ENCODE measurements at regions not wholly inside any gene's neighbourhood (a gene's known extent, or its start where the extent isn't known, plus 50 kb on each side); places are given as distances from the start of the nearest gene placed in this dataset.
"Not testable (repeated sequence)": the region's sequence is repeated elsewhere in the genome, so short reads cannot be mapped to it uniquely, and the experiment has no call there.

DNA sequence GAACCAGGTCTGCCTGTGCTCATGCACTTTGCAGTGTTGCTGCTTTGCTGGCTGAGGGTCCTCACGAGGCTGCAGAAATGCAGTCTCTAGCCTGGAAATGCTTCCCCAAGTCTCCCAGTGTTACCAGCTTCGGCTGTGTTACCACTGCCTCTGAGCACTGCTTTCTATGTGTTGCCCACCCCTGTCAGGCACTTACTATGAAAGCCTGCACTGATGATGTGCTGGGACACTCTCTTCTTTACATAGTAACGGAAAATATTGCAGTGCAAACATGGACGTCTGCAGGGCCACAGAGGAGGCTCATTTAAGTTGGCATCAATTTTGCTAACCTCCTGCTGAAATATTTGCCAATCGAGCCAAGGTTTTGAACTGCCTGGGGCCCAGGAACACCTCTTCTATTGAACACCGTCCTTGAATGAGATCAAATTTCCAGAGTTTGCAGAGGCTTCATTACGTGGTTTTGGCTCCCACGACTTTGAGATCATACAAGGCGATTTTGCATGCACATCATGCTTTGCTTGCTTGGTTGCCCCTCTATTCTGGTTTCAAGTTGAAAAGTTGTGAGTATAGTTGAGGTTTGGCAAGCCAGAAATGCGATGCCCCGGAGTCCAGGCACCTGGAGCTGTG, 404.7 kb upstream of the PODXL start:
- DNase-seq (ENCODE audit: low read depth): no peak

DNA sequence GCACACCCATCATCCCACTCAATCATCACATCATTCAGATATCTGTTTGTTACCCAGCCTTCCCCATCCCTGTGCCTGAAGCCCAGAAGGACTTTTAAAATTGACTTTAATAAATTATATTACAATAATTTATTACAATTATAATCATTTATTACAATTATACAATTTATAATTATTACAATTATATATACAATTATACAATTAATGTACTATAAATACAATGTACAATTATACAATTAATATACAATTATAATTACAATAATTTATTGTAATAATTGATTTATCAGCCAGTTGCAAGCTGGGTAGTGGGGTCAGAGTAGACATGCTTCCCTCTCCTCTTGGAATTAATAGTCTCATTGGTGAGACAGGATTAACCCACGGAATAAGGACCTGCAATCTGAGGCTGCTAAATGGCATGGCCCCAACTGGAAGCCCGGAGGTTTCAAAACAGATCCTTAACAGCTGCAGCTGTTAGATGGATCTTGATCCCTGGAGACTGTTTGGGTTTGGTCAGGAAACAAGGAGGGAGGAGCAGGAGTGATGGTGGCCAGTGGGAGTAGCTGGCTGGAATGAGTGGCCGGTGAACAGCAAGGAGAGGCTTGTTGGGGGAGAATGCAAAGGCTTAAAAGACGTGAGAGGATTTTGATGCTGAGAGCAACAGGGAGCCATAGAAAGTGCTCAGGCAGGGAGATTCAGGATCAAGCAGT, 402.8 kb upstream of the PODXL start:
- DNase-seq (ENCODE audit: low read depth): peak; percentile 17

GRCh38 chr7:131957338-131958020, 401.1 kb upstream of the PODXL start:
- no peak for DNase-seq (ENCODE audit: low read depth)

DNA sequence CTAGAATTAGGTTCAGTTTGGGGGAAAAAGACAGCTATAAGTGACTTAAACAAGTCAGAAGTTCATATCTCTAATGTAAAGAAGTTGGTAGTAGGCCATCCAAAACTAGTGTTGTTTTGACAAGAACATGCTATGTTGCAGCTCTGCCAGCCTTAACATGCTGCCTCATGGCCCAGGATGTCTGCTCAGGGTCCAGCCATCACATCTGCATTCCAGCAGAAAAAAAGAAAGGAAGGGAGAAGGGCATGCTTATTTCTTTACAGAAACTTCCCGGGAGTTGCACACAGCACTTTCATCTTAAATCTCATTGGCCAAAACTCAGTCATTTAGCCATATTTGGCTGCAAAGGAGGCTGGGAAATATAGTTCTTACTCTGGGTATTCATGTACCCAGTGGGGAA, 400.4 kb upstream of the PODXL start:
- DNase-seq (ENCODE audit: low read depth): no peak

DNA sequence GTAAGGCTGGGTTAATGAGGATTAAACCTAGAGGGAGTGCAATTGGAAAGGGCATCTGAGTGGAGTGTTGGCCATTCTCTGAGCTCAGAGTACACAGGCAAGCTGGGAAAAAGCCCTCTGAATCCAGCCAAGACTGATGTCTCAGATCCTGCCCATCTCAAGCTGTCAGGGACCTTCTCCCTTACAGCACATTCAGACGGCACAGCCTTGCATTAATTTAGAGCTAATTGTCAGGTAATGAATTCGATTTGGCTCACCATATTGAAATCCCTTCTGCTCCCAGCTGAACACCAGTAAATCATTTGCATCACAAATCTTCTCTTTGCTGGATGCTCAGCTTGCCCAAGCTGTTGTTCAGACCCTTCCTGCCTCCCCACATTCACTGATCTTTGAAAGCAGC, 399.3 kb upstream of the PODXL start:
- no peak for DNase-seq (ENCODE audit: low read depth)

DNA sequence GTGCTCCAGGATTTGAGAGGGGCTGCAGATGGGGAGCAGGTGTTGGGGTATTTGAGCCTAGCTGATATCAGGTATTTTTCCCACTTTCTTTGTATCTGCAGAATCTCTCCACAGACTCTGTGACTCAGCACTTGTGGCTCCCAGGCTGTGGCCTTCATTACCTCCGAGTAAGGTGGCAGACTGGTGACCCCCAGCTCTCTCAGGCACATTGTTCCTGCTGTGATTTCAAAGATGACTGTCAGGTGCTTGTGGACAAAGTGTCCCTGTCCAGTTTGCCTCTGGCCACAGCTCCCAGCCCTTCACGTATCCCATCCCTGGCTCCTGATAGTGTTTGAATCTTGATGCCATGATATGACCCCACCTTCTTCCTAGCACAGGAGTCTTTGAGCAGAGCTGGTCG, 396.8 kb upstream of the PODXL start:
- no peak for DNase-seq (ENCODE audit: low read depth)

DNA sequence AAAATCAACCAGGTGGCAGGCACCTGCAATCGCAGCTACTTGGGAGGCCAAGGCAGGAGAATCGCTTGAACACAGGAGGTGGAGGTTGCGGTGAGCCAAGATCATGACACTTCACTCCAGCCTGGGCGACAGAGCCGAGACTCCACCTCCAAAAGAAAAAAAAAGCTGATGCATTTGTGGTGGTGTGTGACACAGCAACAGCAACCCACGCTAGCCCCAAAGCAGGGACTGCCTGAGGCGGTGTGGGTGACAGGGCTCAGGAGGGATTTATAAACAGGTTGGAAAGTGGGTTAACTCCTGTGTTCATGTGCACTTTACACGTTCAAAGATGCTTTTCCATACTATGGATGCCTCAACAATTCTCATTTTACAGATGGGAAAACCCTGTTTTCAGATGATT, 395.9 kb upstream of the PODXL start:
- DNase-seq (ENCODE audit: low read depth): no peak

DNA sequence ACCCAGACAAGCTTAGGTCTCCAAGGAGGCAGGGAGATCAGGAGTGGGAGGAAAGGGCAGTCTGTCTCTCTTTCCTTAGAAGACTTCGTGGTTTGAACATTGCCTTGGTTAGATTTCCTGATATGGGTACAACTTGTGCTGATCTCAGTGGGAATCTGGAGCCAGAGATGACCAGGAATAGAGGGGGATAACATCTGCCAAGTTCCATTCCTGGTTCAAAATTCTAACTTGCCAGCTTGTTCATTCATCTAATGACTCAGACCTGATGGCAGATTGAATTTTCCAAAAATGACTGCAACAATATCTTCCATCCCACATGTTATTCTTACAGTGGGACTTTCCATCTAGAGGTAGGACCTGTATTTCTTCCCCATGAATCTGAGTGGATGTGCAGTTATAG, 394.3 kb upstream of the PODXL start:
- peak; percentile 20 for DNase-seq (ENCODE audit: low read depth)

DNA sequence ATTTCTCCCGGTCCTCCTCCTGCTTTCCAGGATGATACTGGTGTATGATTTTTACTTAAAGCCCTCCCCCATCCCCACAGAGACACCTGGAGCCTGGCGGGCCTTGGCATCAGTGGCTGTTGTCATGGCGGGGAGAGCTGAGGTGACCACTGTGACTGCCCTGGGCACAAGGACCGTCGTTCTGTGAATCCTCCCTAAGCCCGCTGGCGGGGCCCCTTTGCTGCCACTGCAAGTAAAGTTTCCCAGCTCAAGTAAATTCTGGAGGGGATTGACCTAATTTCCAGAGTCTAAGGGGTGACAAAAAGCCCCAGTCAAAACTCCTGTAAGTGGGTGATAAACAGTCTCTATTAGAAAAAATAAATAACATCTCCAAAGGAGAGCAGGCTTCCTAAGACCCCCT, 393.2 kb upstream of the PODXL start:
- no peak for DNase-seq (ENCODE audit: low read depth)

DNA sequence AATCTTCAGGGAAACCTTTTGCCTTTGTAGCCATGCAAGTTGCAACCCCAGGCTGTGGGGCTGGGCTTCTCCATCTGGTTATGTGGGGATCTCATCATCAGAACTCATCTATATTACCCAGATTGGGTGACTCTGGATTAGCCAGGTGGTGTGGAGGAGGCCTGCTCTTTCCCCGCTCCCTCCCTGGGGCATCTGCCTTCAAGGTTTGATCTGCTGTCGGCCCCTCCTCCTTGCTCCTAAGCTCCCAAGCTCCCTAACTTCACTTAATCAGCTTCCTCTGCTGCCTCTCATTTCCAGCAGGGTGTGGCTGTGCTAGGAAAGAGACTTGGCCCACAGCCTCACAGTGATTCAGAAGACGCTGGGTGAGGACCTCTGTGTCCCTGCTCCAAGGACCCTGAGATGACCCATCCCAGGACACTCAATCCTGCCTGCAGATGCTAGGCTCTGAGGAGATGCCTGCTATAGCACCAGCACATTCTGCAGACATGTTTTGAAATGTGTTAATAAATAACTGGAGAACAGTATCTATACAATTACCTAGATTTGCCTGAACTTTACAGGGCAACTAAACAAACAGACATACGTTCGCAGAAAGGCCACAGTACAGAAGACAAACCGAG, 392.1 kb upstream of the PODXL start:
- DNase-seq (ENCODE audit: low read depth): peak; percentile 30

DNA sequence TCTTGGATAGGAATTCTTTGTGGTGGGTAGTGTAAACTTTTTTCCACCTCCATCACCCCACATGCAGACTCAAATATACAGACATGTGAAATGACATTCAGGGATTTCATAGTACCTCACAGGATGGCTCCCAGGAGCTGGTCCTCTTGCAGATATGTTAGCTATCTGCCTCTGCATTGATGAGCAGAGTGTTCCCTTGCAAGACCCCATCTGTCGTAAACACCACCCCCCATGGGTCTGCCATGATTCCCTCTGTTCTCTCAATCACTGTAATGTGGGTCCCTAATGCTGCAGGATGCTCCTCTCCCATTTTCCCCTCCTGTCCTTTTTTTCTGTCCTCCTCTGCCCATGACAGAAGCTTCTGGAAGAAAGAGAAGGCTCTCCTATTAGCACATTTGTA, 391.2 kb upstream of the PODXL start:
- no peak for DNase-seq (ENCODE audit: low read depth)

DNA sequence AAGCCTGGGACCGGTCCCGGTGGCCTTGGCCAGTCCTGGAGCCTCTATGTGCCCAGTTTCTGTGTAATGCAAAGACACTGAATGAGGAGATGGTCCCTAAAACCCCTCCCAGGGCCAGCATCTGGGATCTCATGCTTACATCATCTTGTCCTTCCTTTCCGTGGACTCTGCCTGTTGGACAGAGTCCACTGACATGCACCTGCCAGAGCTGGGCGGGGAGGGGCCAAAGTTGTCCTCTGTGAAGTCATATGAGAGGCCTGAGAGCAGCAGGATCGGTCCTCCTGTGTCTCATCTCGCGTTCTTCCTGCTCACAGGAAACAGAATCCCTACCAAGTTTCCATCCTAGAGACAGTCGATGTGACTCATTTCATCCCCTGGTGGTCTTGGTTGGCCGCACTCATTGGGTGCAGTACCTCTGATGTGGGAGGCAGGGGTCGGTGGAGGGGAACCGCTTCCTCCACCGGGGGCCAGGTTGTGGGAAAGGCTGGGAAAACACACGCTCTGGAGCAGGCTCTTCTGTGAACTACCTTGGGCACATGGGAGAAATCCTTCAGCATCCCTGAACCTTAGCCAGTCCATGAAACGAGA, 389.6 kb upstream of the PODXL start:
- no peak for DNase-seq (ENCODE audit: low read depth)

GRCh38 chr7:131945313-131945911, 389.0 kb upstream of the PODXL start:
- no peak for DNase-seq (ENCODE audit: low read depth)

DNA sequence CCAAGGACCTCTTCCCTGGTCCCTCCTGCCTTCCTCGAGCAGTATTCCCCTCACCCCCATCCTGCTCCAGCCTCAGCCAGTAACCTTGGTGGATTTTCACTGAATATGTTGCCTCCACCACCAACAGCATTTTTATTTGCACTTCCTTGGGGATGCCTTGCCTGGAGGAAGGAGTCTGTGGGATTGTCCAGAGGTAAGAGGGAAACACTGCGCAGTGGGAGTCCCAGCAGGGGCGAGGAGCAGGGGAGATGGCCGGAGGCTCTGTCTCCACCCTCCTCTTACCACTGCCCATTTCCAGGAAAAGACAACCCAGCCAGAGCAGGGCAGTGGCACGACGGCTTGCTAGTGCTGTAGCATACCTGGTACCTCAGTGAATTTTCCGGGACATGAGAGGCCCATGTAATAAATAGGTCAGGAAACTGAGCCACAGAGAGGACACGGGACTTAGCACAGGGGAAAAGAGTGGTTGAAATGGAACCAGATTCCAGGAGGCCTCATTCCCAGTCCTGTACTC, 388.2 kb upstream of the PODXL start:
- DNase-seq (ENCODE audit: low read depth): no peak

GRCh38 chr7:131943646-131944045, 387.2 kb upstream of the PODXL start:
- DNase-seq (ENCODE audit: low read depth): no peak

DNA sequence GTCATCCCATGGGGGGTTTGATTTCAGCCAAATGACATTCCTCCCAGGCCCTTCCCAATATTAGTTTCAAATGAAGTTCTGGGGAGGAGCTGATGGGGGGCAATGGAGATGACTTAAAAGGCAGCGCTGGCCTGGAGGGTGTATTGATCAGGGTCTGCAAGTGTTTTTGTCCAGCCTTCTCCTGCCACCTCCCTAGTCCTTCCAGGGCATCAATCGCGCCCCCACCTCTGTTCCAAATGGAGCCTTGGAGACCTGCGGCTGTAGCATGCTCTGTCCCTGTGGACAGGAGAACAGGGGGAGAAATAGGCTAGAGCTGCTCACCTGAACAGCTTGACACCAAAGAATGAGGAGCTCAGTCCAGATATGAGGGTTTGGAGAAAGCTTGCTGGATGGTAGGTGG, 386.8 kb upstream of the PODXL start:
- DNase-seq (ENCODE audit: low read depth): no peak

GRCh38 chr7:131942287-131943150, 386.1 kb upstream of the PODXL start:
- DNase-seq (ENCODE audit: low read depth): no peak

DNA sequence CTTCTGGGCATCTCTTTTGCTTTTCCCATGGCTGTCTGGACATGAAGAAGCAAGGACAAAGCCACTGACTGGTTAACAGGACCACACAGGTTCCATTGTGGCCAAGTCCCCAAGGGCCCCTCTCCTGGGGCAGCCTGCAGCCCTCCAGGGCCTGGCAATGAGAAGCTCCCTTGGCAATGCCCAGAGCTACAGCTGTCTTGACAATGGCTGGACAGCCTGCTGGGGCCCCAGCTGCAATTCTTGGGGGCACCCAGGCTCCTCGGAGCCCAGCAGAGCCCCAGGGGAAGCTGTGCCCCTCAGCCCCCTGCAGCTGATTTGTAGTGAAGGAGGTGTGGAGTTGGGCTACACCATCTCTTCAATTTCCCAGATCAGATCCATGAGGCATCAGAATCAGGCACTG, 384.9 kb upstream of the PODXL start:
- DNase-seq (ENCODE audit: low read depth): no peak

DNA sequence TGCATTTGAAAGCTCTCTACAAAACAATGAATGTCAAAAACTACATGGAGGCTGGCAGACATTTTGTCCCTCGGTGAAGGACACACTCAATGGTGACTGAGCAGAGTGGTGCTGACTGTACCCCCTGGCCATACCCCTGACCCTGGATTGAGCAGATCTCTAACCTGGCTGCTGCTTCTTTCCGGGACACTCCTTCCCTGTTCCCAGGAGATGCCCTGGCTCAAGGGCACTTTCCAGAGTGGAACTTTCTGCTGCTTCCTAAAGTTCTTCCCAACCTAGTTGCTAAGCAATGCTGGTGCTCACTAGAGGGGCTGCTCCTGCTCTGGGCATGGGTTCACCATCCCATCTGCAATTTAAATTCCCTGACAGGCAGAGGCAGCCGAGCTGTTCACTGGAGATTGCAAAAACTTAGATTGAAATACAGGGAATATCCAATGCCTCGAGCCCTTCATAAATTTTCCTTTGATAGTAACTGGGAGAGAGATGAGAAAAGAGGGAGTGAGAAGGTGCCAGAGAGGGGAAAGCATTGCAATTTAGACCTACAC, 384.3 kb upstream of the PODXL start:
- DNase-seq (ENCODE audit: low read depth): no peak

DNA sequence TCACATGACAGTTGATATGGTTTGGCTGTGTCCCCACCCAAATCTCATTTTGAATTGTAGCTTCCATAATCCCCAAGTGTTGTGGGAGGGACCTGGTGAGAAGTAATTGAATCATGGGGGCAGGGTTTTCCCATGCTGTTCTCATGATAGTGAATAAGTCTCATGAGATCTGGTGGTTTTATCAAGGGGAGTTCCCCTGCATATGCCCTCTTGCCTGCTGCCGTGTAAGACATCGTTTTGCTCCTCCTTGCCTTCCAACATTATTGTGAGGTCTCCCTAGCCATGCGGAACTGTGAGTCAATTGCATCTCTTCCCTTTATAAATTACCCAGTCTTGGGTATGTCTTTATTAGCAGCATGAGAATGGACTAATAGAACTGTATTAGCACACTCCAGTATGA, 382.4 kb upstream of the PODXL start:
- DNase-seq (ENCODE audit: low read depth): not testable (repeated sequence)

DNA sequence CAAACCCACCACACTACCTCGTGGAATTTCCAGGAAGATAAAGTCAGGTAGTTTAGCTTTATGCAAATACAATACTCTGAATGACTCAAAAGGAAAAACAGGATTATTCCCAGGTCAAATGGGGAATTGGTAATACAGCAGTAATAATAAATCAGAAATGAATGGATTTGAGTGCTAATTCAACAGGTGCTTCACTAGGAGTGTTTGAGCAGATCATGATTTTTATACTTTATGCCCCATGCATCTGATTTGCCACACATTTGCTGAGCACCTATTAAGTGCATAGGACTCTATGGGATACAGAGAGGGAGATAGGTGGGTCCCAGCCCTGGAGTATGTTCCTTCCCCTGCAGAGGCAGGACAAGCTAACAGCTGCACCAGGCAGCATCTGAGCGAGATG, 381.4 kb upstream of the PODXL start:
- DNase-seq (ENCODE audit: low read depth): no peak
